ENCODE measurements at regions not wholly inside any gene's neighbourhood (a gene's known extent, or its start where the extent isn't known, plus 50 kb on each side); places are given as distances from the start of the nearest gene placed in this dataset.
"Not testable (repeated sequence)": the region's sequence is repeated elsewhere in the genome, so short reads cannot be mapped to it uniquely, and the experiment has no call there.

DNA sequence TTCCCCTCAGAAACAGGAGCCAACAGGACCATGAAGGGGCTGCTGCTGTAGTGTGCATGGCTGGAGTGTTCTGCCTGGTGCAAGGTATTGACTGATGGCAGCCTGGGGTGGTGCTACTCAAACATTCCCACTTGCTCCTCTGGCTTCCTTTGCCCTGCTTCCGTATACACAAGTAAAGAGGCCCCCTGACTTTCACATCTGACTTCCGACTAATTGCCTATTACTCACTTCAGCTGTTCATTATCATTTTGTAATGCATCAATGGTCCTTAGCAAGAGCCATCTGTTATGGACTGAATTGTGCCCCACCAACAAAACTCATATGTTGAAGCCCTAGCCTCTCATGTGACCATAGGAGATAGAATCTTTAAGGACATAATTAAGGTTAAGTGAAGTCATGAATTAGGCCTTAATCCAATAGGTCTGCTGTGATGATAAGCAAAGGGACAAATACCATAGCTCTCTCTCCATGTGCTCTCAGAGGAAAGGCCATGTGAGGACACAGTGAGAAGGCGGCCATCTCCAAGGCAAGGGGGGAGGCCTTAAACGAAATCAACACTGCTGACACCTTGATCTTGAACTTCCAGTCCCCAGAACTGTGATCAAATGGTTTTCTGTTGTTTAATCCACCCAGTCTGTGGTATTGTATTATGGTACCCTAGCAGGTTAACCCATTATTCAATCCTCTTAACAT lies 122.5 kb upstream of the CLNK start:
- no peak for DNase-seq

DNA sequence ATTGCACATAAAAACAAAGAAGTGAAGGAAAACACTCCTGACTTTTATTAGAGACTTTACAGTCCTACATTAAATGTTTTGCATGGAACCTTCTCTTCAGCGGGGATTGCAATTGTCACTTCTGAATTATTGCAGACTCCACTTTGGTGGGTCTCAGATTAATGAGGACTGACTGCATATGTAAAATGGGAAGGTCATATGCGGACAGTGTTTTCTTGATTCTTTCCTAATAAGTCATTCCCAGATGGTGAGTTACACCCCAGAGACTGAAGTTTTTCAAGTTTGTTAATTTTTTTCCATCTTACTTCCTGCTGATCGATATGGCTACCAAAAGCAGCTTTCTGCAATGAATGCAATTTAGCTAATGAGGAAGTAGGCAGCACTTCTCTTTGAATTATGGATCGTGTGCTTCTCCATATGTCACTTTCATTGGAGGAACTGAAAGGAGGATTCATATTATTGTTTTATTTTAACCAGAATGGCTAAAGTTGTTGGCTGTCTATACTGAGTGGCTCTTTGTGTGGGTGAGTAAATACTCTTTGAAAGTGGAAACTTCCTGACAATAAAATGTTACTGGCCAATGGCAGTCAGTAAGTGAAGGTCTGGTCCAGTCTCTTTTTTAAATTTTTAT lies 119.3 kb upstream of the CLNK start:
- DNase-seq, result no peak

DNA sequence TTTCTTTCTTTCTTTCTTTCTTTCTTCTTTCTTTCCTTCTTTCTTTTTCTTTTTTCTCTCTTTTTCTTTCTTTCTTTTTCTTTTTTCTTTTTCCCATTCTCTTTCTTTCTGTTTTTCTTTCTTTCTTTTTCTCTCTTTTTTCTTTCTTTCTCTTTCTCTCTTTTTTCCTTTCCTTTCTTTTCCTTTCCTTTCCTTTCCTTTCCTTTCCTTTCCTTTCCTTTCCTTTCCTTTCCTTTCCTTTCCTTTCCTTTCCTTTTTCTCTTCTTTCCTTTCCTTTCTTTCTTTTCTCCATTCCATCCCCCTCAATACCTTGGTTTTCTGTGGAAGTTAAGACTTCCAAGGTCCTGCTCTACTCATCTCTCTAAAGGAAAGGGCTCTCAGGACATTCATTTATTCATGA lies 102.8 kb upstream of the CLNK start:
- DNase-seq, result no peak

DNA sequence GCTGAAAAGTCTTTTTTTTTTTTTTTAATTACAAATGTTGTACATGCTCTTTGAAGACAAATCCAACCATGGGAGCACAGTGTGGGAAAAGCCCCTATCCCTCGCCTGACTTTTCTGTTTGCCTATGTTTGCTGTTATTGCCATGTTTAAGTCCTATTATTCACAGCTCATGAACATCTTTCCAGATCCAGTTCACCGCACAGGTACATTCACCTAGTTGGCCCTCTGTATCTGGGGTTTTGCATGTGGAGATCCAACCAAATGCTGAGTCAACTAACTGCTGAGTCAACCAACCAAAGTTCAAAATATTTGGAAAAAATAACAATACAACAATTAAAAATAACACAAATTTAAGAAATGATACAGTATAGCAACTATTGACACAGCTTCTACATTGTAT lies 100.1 kb upstream of the CLNK start:
- DNase-seq, result no peak

DNA sequence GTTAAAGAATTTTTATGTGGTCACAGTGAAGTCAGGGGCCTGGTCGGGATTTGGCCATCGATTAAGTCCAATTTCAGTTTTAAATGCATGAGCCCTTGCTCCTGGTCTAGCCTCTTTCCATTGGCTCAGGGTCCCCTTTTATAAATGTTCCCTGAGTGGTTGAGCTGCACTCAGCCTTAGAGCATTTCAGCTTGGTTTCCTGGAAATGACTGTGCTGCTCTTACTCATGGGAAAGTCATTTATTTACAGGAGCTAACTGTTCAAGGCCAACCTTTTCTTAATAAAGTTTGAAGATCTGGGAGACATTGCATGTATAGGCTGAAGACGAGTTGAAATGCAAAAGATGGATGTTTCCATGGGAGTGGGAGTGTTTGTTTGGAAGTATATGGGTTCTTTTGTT lies 98.8 kb upstream of the CLNK start:
- DNase-seq, result no peak

DNA sequence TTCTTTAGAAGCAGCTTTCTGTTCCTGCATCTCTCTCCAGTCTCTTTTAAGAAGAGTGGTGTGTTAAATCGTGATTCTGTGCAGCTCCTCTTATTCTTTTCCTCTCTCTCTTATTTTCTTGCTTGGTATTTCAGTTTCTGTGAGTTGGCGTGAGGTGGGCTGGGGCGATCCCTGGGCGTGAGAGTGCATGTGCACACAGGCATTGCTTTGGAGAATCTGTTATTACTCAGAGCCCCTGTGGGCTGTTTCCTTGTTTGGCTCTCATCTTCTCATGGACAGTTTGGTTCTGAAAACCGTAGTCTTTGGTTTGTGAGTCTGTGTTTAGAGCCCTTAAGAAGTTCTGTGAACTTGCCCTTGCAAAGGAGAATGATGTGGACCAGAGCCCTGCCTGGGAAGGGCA lies 97.2 kb upstream of the CLNK start:
- no peak for DNase-seq

DNA sequence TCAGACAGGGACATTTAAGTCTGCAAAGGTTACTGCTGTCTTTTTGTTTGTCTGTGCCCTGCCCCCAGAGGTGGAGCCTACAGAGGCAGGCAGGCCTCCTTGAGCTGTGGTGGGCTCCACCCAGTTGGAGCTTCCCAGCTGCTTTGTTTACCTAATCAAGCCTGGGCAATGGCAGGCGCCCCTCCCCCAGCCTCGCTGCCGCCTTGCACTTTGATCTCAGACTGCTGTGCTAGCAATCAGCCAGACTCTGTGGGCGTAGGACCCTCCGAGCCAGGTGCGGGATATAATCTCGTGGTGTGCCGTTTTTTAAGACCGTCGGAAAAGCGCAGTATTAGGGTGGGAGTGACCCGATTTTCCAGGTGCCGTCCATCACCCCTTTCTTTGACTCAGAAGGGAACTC lies 96.2 kb upstream of the CLNK start:
- DNase-seq, result not testable (repeated sequence)

DNA sequence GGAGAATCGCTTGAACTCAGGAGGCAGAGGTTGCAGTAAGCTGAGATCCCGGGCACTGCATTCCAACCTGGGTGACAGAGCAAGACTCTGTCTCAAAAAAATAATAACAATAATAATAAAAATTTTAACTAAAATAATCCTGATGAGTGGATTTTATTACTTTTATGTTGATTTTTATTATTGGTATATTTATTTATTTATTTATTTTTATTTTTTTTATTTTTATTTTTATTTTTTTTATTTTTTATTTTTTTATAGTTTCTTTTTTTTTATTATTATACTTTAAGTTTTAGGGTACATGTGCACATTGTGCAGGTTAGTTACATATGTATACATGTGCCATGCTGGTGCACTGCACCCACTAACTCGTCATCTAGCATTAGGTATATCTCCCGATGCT lies 90.6 kb upstream of the CLNK start:
- not testable (repeated sequence) for DNase-seq

DNA sequence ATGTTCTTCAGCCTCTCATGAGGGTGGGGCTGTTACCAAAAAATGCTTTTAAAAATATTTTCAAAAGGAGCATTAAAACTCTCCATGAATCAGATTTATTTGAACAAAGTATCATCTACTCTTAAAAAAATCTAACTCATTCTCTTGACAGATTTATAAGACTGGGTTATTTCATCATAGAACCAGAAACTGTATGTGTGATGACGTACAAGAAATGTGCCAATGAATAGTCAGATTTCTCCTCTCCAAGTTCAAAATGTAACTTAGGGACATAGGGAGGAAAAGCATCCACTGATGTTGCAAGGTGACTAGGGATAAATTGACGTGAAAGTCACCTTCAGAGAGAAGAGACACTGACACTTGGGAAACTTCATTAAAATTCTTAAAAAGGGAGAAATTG lies 89.1 kb upstream of the CLNK start:
- no peak for DNase-seq

DNA sequence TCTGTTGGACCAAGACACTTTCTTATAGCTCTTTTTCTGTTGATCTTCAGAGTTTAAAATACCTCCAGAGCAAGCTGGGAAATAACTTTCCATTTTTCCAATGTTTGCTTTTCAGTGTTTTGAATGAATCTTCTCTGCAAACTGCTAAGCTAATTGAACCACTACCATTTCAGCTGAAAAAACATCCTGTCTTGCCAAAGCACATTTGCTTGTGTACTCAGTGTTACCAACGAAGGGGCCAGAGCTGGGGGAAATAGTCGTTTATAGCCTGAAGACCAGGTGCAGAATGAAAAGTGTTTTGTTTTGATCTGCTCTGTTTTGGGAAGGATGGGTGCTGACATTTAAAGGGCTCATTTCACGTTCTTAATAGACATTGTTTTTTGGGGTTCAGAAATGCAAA lies 88.4 kb upstream of the CLNK start:
- DNase-seq, result no peak

DNA sequence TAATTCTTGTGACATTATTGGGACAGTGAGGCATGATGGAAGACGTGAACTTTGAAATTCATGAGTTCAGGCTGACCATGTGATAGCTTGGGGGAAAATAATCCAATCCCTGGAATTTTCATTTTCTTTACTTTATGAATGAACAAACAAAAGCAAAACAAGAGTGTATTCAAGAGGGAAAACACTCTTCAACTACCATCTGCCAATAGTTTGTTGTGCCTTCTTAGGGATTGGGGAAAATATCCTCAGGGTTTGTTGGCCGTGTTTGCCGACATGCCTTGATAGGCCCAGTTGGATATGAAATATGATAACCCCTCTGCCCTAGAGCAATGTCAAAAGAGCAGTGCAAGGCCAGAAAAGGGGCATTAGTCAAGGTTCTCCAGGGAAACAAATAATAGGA lies 80.8 kb upstream of the CLNK start:
- no peak for DNase-seq

DNA sequence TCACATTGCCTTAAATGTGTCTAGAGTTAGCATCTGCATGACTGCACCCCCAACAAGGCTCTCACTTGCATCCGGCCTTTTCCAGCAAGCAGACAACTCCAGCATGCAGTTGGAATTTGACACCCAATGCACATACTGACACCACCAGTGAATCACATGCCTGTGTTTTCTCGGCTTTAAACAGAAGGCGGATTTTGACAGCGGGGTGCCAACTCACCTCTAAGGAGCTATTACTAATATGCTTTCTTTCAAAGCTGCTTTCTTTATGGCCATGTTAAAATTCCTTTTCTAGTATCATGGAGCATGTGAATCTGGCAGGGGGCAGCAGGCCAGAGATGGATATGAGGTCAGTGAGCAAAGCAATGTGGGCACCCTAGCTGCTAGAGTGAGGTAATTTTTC lies 78.0 kb upstream of the CLNK start:
- no peak for DNase-seq

DNA sequence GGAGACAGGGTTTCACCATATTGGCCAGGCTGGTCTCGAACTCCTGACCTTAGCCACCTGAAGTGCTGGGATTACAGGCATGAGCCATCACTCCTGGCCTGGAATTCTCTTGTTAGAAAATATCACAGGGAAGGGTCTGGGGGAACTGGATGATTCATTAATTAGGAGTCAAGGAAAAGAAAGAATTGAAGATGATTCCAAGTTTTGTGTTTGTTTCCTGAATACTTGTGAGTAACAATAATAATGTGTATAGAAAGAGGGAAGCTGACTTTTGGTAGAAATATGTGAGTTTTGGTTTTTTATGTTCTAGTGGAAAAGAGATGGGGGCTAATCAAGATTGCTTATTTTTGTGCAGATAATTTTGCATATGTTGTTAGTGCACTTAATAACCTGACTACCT lies 77.3 kb upstream of the CLNK start:
- DNase-seq, result no peak

DNA sequence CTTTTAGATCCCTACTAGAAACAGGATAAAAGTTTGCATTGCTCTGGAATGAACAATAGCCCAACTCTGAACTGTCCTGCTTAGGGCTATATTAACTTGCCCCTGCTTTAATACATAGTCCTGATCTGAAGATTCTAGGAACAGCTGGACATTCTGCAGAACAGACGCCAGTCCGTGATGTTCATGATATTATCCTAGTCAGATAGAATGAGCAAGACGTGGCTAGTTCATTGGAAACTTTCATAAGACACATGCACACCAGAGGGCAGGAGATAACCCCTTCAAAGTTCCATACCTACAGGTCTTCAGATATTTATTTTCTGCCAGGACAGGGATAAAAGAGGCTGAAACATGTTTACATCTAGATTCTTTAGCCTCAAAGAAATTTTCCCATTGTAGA lies 75.5 kb upstream of the CLNK start:
- no peak for DNase-seq

DNA sequence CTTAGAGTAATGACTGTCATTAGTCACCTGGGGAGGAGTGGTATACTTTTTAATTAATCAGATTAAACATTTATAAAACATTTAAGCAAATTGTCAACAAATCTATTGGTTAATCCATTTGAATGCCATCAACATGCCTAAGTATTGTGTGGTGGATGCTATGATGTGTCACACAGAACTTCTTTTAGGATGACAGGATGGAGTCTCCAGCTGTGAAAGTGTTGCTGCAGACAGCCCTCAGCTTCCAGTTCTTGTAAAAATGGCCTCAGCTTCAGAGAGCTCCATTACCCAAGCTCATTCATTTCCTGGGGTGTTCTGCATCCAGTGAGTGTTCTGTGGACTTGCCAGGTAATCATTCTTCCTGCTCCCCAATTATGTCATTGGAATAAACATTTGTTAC lies 74.3 kb upstream of the CLNK start:
- no peak for DNase-seq

DNA sequence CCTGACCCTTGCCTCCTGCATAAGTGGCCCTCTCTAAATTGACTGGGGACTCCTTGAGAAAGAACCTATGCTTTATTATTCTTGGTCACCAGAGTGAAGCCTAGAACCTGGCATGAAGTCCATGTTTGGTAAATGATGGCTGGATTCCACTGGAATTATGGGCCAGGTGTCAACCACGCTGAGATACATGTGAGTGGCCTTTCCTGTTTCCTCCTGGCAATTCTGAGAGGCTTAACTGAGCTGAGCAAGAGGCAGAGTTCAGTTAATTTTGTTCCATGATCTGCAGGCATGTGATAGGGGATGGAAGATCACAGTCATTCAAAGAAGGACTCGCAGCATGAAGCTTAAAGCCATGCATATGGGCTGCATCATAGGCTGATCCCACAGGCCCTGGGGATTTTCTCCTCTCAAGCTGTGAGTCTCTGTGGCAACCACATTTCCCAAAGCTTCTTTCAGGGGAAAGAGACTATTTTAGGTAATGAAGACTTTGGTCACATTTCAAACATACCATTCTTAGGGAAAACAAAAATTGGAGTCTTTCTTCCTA lies 69.4 kb upstream of the CLNK start:
- no peak for DNase-seq

DNA sequence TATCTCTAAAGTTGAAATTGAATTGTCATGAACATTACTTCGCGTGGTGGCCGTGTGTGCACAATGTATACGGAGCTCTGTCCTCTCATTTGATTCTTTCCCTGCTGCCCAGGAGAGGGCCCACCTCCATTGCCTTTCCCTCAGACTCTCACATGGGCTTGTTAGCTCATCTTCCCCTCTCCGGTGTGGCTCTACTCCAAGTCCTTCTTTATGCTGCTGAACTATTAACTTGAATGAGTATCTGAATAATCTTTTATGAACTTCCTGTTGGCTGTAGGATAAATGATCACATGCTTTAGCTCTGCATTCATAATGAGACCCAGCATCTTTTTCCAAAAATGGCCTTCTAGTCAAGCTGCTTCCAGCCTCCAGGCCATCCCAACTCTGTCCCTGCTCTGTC lies 68.8 kb upstream of the CLNK start:
- no peak for DNase-seq

DNA sequence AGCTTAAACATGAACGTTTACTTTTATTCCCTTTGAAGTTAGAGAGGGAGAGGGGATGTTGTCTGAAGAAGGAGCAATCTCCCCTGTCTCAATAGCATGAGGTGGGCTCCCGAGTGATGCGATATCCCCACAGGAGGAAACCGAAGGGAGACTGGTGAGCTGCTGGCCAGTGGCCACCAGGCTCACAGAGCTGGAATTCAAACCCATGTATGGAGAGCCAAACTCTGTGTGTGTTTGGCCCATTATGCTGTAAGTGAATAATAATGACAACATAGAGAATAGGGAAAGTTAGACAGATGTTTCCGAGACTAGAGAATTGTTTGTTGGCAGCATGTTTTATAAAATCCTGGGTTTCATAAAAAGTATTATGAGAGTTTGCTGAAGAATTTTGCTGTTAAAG lies 66.1 kb upstream of the CLNK start:
- DNase-seq, result no peak

DNA sequence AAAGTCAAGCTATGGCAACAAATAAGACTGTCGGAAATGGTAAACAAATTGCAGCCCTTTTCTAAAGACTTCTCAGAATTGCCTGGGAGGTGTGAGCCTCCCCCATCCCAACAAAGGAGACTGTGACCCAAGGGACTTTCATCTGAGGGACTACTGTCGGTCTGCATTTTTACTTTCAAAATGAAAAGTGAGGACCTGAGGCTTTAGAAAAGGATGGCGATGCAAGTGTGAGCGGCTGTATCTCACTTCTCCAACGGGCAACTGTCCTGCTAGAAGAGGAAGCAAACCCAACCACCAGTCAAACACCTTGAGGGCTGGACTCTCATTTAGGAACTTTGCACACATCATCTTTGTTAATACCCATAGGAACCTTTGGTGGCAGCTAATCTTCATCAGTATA lies 62.6 kb upstream of the CLNK start:
- DNase-seq, result no peak

DNA sequence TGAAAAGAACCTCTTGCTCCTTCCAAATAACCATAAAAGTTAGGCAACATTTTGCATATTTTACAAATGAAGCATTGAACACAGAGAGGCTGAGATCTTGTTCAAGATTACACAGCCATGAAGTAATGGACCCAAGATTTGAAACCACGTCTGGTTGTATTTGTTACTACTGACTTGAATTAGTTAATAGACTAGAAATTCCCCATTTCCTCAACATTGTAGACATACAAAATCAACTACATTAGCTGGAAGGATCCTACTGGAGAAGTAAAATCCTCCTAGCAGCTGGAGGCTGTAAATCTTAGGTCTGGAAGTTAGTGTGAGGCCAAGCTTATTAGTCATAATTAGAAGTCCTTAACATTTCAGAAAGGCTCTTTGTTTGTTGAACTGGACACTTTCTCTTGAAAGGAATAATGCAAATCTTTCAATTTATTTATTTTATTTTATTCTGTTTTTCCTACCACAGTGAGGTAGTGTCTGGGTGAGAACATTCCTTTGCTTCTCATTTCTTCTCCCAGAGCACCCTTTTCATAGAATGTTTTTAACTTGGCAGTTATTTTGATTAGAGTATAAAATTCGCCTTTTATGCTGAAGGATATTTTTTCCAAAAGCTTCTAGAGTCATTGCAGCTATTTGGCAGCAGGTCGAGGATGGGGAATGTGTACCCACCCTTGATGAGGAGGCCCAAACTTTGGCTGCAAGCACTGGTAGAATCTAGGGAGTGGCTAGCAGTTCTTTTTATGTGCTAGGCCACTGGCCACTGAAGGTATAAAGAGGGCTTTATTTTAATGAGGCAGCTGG lies 62.0 kb upstream of the CLNK start:
- DNase-seq, result no peak

DNA sequence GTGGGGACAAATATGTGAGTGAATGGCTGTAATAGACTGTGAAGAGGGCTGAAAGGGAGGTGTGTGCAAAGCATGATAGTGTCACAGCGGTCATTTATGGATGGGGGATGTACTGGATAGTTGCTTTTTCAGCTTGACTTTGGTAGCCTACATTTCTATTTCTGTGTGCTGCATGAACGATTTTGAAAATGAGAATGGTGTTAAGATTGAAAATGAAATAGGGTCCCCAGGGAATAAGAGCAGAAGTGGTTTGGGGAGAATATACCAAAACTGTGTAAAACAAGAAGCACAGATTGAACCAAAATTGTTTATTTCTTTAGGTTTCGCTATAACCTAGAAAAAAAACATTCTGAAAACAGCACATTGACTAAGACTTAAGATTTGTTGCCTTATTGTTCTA lies 58.8 kb upstream of the CLNK start:
- DNase-seq, result no peak

DNA sequence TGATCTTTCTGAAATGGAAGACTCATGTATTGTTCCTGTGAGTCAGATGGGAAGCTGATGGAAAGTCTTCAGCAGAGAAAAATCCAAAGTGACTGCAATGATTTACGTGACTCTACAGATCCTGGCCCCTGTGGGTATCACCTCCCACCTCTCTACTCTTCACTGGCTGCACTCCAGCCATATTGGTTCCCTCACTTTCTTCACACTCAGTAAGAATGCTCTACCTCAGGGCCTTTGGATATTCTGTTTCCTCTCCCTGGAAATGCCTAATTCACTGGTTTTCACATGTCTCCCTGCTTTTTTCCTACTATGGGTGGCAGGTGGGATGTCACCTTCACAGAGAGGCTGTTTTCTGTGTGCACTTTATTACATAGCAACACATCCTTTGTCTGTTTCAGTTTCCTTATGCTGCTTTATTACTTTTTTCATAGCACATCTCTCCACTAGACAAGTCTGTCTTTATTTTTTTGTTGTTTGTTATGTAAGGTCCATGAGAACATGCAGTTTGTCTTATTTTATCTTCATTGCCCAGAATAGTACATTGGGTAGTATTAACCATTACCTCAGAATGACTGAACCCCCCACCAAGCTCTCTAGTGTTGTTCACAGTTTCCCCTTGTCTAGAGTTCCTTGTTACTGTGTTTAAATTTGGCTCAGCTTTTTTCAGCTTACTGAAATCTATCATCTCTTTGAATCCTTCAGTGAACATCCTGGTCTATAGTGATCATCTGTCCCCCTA lies 57.6 kb upstream of the CLNK start:
- no peak for DNase-seq

DNA sequence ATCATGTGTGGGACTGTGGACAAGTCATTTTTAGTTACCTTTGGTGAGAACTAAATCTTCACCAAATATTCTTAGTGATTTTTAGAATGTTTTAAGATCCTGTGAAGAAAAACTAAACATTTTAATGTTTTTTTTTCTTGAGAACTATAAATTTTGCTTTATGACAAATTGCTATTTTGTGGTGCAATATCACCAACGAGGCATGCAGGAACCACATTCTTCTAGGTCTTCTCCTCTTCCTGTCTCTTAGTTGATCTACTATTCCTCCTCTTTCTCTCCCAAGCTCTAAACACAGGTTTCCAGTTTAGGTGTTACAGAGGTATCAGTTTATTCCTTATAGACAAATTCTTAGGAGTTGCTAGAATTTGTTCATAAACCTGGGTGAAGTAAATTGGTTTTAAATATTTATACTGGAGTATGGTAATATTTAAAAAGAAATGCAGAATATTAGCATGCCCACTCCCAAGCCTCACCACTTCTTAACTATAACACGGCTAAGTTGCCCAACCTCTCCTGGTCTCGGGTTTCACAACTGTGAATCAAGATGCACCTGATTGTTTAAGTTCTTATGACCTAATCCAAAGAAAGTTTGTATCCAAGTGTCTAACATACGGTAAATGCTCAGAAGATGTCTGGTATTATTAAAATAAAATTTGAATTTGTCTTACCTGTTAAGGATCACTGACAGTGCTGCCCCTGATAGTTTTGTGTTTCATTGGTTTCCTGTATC lies 56.5 kb upstream of the CLNK start:
- no peak for DNase-seq
